Tibial nerve (tissue), 4 donors: ENCODE measurements at regions not wholly inside any gene's neighbourhood (a gene's known extent, or its start where the extent isn't known, plus 50 kb on each side); places are given as distances from the start of the nearest gene placed in this dataset.

Source experiments
- EP300 ChIP-seq, 2 donors: sonication (generic); formaldehyde crosslinking; IDR thresholded peaks; one replicate each; pipeline ENCODE4 v1.6.1; 2017; ENCODE audit warnings: antibody characterized with exemption in 2 of 2, mild to moderate bottlenecking in 1 of 2
- POLR2A ChIP-seq, 2 donors: fragments of 450-650 bp; IDR thresholded peaks; one replicate each; pipeline ENCODE4 v1.6.1; 2017; ENCODE audit warnings: antibody characterized with exemption in 2 of 2, mild to moderate bottlenecking in 2 of 2, moderate library complexity in 2 of 2
- TF ChIP-seq, protein P1 (sequence below), 5 experiments: fragments of 200-600 bp in 3 of 5; fragments of 450-650 bp in 2 of 5; sonication (generic) in 3 of 5; IDR thresholded peaks; one replicate each; pipeline ENCODE4 v1.5.1; 2016 to 2019; ENCODE audit warnings: antibody characterized with exemption in 5 of 5, mild to moderate bottlenecking in 3 of 5, moderate library complexity in 2 of 5

DNA sequence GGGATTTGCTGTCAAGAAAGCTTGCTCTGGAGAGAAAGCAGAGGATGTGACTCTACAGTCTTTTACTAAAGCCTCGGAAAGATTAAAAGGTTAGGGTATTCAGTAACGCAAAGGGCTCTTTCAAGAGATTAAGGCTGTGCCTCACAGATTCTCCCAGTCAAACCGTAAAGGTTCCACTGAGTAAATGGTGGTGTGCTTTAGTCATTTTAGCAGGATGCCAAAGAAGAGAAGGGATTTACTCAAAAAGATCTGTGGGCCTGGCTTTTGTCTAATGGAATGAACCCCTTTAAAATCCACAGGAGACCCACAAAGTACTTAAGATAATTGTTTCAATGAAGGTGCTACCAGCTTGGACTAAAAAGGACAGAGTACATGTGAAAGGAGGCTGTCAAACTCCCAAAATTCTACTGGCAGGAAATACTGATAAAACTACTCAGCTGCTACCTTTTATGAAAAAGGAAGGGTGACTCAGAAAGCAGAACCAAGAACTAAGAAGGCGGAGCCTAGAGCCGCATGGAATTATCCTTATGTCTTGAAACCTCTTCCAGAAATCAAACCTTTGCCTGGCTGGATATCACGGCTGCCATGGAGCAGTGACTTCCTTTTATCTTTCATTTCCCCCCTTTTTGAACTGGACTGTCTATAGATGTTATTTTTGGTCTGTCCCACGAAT, 670.2 kb upstream of the ZEB2 start:
- TF ChIP-seq, protein P1, sequence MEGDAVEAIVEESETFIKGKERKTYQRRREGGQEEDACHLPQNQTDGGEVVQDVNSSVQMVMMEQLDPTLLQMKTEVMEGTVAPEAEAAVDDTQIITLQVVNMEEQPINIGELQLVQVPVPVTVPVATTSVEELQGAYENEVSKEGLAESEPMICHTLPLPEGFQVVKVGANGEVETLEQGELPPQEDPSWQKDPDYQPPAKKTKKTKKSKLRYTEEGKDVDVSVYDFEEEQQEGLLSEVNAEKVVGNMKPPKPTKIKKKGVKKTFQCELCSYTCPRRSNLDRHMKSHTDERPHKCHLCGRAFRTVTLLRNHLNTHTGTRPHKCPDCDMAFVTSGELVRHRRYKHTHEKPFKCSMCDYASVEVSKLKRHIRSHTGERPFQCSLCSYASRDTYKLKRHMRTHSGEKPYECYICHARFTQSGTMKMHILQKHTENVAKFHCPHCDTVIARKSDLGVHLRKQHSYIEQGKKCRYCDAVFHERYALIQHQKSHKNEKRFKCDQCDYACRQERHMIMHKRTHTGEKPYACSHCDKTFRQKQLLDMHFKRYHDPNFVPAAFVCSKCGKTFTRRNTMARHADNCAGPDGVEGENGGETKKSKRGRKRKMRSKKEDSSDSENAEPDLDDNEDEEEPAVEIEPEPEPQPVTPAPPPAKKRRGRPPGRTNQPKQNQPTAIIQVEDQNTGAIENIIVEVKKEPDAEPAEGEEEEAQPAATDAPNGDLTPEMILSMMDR (IDR thresholded peaks at IDR 0.05): no peak
- no peak for TF ChIP-seq POLR2A (IDR thresholded peaks at IDR 0.05)
- TF ChIP-seq EP300 (IDR thresholded peaks at IDR 0.05): no peak
